ENCODE measurements at regions not wholly inside any gene's neighbourhood (a gene's known extent, or its start where the extent isn't known, plus 50 kb on each side); places are given as distances from the start of the nearest gene placed in this dataset.

GRCh38 chr6:68134796-68135195, 500.3 kb upstream of the ADGRB3 start:
- no peaks in the 10 kb centered on the region for H3K9me1 ChIP-seq (replicated peaks; ENCODE audit: control insufficient read depth, extremely low read depth, insufficient read depth, low read length)
- dilution Hi-C loops (cut with MboI; ENCODE audit: extremely low pct_ligation_motif_present, low sequenced_read_pairs) (no loop called here), intact Hi-C loops (cut with micrococcal nuclease) (no loop called here)
- H3K36me3 ChIP-seq (ENCODE audit: control insufficient read depth in 2 of 2, extremely low read depth in 1 of 2, insufficient read depth in 2 of 2, low read length in 2 of 2) = no peaks in the 10 kb centered on the region
- H3K9me3 ChIP-seq (replicated peaks; ENCODE audit: control insufficient read depth, insufficient read depth, low read length) = no peaks in the 10 kb centered on the region
- ChIA-PET POLR2A (no interaction called here), CTCF (no interaction called here)
- no peak overlapping the region for H3K9ac ChIP-seq (replicated peaks; ENCODE audit: extremely low read depth, insufficient read depth, low read length)
- H3K4me1 ChIP-seq (ENCODE audit: control insufficient read depth, extremely low read depth, insufficient read depth, low read length) = no peaks in the 10 kb centered on the region
- H3K27ac ChIP-seq (ENCODE audit: insufficient read depth, low read depth, low read length) = no peak overlapping the region
- FAIRE-seq = no peak
- no peak for DNase-seq (ENCODE audit: low read depth, low spot score)
- H3K4me2 ChIP-seq (ENCODE audit: insufficient read depth, low read length) = no peak overlapping the region
- H2AFZ ChIP-seq (ENCODE audit: low read depth, low read length) = no peak overlapping the region
- H3K4me3 ChIP-seq (replicated peaks in 1 of 3; ENCODE audit: insufficient read depth in 1 of 3, low read depth in 1 of 3, low read length in 3 of 3) = no peak overlapping the region
- no peaks in the 10 kb centered on the region for H3K79me2 ChIP-seq (ENCODE audit: control insufficient read depth, insufficient read depth, low read length)
- H3K27me3 ChIP-seq (ENCODE audit: control insufficient read depth in 2 of 2, insufficient read depth in 2 of 2, low read length in 2 of 2) = no peaks in the 10 kb centered on the region
- H4K20me1 ChIP-seq (replicated peaks; ENCODE audit: control insufficient read depth, extremely low read depth, insufficient read depth, low read length) = no peaks in the 10 kb centered on the region
- TF ChIP-seq EZH2 (IDR thresholded peaks at IDR 0.05; ENCODE audit: borderline replicate concordance, low read depth, low read length, severe bottlenecking) = no peak
- no peak for TF ChIP-seq GATA2 (IDR thresholded peaks at IDR 0.05; ENCODE audit: insufficient read depth, insufficient read length, low read depth, low read length)
- no peak for TF ChIP-seq POLR2A (IDR thresholded peaks at IDR 0.05; ENCODE audit: low read depth, low read length)
- TF ChIP-seq POLR2AphosphoS5 (IDR thresholded peaks at IDR 0.05; ENCODE audit: insufficient read depth, low read depth, low read length) = no peak
- TF ChIP-seq FOS (IDR thresholded peaks at IDR 0.05; ENCODE audit: borderline replicate concordance, insufficient read depth, low read length) = no peak
- no peak for TF ChIP-seq MYC (IDR thresholded peaks at IDR 0.05; ENCODE audit: low read depth, low read length)
- TF ChIP-seq JUN (IDR thresholded peaks at IDR 0.05; ENCODE audit: borderline replicate concordance, insufficient read depth, insufficient read length, low read depth) = no peak
- TF ChIP-seq, protein P1, sequence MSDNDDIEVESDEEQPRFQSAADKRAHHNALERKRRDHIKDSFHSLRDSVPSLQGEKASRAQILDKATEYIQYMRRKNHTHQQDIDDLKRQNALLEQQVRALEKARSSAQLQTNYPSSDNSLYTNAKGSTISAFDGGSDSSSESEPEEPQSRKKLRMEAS (IDR thresholded peaks at IDR 0.05; ENCODE audit: insufficient read depth, insufficient read length) = no peak
- no peak for TF ChIP-seq CTCF (IDR thresholded peaks at IDR 0.05; ENCODE audit: extremely low read depth in 1 of 2, insufficient read depth in 1 of 2, low read depth in 1 of 2, low read length in 2 of 2)
- BruUV-seq (replicated peaks) = no TSS peak

All from endothelial cell of umbilical vein (primary cell).